NCI-H524 (cell line): ENCODE measurements at regions not wholly inside any gene's neighbourhood (a gene's known extent, or its start where the extent isn't known, plus 50 kb on each side); places are given as distances from the start of the nearest gene placed in this dataset.

ENCODE experiments used
- DNase-seq, 2 experiments: peaks; one replicate each; lab custom pipeline; 2025; lab: John Stamatoyannopoulos, UW

DNA sequence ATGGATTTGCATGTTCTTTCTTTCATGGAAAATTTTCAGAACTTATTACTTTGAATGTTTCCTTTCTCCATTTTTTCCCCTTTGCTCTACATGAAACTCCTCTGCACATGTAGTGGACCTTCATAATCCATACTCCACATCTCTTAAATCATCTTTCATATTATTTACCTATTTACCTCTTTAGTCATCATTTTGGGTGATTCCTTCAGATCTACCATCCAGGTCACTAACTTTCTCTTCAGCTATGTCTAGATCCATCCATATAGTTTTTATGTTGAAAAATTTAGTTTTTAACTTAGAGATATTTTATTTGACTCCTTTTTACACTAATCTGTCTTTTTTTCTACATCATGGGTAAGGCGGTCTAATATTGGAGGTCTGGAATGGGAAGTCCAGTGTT is 586.6 kb downstream of the NR2F1-AS1 start:
- no peak for DNase-seq

GRCh38 chr5:92992073-92992472 is 588.9 kb downstream of the NR2F1-AS1 start:
- DNase-seq: no peak

DNA sequence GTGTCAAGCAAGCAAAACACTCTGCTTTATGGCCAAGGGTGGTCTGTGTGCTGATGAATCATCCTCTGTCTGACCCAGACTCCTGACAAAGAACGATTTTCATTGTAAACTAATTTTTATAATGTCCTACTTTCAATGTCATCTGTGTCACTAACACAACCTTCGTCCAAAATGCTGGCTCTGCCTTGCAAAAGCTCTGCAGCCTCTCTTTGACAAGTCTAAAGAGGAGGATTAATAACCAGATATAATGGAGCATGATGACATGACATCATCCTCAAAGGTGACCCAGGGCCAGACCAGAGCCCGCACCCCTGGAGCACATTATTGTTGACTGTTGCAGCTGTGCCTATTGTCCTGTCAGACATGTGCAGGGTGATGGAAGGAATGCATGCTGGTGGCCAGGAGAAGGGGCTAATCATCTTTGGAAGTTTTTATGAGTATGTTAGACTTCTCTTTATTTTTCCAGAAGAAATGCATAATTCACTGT is 589.4 kb downstream of the NR2F1-AS1 start:
- DNase-seq: no peak

DNA sequence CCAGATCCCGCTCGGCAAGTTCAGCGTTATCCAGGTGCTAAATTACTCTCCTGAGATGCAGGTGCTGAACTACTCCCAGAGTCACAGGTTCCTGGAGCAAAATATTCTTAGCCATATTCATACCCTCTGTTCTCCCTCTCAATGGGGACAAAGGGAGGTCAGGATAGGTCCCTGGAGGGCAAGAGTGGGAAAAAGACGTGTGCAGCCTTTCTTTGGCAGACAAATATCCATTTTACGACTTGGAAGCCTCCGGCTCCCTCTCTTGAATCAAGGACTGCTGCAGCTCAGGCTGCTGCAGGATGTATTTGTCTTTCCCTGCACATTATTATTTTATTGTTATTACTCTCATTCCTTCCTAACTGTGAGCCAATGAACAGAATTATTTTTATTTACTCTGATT is 590.2 kb downstream of the NR2F1-AS1 start:
- no peak for DNase-seq

- no peak for DNase-seq
Measured at GRCh38 chr5:92981001-92981400, 600.0 kb downstream of the NR2F1-AS1 start.

GRCh38 chr5:92980491-92980890 is 600.5 kb downstream of the NR2F1-AS1 start:
- DNase-seq: no peak

GRCh38 chr5:92979716-92980115 is 601.3 kb downstream of the NR2F1-AS1 start:
- no peak for DNase-seq

DNA sequence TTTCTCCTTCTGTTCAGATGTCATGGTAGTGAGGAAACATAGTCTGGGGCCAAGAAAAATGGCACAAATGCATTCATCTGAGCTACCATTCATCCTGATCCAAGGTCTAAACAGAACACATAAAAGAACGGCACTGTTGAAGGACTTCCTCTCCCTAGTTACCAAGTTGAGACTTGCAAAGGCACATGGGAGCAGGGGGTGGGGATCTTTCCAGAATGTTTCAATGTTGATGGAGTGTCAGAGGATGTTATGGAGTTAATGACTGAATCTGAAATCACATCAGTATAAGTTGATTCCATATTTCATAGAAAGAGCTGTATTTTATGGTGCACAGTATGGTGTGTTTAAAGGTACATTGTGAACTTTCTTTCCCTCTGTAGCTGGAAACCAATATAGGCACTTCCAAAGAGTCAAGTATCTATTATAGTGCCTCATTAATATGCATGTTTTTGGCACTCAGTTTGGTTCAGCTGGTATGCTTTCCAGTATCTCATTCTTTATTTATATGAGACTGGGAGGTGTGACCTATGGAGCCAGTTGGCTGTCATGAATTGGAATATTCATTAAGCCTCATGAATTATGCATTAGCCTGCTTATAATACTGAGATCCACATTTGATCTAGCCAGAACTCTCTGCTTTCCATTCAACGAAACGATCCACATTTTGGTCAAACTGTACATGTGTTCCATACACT is 603.0 kb downstream of the NR2F1-AS1 start:
- no peak for DNase-seq

DNA sequence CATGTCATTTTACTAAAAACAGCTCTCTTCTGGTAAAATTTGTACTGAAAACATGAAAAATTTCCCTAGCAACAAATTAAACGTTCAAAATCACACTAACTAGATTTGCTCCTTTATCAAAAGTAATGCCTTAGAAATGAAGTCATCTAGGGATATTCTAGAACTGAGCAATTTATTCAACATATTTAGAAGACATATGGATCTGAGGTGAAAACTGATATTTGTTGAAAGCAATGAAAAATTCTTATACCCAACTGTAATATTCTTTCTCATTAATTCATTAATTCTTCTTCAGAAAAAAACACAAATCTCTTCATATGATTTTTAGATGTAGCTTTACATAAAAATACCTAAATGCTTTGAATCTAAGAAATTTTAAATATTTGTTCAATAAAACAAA is 604.9 kb downstream of the NR2F1-AS1 start:
- no peak for DNase-seq

DNA sequence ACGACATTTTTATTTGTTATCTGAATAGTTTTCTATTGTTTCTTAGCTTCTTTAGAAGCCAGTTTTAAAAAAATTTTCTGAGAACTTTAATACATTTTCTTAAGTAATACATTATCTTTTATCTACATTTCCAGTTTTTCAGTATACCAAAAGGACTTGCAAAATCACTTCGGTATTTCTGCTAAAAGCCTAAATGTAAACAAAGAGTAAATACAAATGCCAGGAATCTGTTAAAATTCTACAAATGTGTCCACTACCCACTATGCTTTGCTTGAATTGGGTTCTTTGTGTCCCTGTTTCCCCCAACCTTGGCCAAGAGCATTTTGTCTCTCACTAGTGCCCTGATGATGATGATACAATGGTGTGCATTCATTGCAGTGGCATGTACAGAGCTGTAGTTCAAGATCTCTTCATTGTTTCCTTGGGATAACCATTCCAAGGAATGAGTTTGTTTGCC is 611.2 kb downstream of the NR2F1-AS1 start:
- no peak for DNase-seq

DNA sequence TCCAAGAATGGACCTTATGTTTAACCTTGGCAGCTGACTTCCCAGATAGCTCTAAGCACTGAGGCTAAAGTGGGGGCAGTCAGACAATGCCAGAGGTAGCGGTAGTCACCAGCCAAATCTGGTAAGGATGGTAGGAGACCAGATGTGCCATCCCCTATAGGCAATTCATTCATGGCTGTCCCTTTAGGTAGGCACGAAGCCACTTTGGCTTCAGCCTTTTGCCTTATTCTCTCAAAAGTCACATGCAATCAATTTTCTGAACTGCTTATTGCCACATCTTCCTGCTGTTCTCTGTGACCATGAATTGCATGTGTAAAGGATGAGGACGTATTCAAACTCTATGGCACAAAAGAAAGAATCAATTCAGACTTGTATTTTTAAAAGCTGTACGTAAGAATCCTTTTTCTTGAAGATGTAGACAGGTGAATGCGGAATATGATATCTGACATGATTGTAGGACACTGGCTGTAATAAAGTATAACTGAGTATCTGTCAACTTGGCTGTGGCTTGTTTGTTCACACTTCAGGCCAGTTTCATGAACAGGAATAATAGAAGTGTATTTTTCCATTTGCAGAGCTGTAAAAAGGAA is 611.7 kb downstream of the NR2F1-AS1 start:
- no peak for DNase-seq

DNA sequence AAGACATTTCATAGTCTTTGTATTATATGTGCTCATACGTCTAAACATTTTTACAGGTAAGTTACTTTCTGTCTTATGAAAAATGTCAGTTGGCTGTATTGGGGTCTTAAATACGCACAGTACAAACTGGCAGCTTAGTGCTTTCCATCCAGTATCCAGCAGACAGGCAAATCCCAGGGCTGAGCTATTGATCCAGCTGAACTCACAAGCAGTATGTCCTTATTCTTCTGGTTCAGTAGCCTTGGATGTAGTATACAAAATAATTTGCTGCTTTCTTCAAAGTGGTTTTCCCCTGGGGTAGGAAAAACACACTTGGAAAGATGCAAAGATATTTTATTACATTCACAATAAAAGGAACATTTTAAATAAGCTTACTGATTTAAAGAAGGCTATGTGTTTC is 617.2 kb downstream of the NR2F1-AS1 start:
- DNase-seq: no peak

GRCh38 chr5:92962752-92963151 is 618.3 kb downstream of the NR2F1-AS1 start:
- peak; percentile 15 to 22 for DNase-seq

- DNase-seq: no peak
Measured at GRCh38 chr5:92956886-92957285, 624.1 kb downstream of the NR2F1-AS1 start.

- DNase-seq: no peak
Measured at GRCh38 chr5:92952243-92952642, 628.8 kb downstream of the NR2F1-AS1 start.

DNA sequence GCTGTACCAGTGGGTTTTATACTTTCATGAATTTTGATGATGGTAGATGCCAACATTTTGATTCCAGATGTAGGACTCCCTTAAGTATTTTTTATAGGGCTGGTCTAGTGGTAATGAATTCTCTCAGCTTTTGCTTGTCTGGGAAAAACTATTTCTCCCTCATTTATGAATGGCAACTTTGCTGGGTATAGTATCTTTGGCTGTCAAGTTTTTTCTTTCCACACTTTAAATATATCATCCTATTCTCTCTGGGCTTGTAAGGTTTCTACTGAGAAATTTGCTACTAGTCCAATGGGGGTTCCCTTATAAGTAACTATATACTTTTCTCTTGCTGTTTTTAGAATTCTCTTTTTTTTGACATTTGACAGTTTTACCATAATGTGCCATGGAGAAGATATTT is 629.3 kb downstream of the NR2F1-AS1 start:
- DNase-seq: no peak

GRCh38 chr5:92946546-92946945 is 634.5 kb downstream of the NR2F1-AS1 start:
- no peak for DNase-seq

DNA sequence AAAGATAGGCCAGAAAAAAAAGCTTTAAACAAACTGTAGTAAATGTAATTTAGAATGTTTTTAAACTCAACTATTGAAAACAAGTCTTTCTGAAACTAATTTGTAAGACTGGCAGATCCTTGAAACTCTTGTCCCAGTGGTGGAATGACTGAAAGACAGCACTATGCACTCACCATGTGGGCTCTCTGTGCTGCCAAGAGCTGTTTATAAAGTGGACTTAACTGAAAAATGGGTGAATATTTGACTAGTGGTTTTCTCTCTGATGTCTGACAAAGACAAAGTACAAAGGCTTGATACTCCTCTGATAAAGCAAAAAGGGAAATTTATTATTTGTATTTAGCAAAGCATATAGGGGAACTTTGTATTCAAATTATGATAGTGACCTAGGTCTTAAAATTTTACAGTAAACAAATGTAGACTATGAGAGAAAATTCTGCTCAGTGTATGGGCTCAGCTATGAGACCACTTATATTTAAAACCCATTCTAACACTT is 635.4 kb downstream of the NR2F1-AS1 start:
- no peak for DNase-seq

DNA sequence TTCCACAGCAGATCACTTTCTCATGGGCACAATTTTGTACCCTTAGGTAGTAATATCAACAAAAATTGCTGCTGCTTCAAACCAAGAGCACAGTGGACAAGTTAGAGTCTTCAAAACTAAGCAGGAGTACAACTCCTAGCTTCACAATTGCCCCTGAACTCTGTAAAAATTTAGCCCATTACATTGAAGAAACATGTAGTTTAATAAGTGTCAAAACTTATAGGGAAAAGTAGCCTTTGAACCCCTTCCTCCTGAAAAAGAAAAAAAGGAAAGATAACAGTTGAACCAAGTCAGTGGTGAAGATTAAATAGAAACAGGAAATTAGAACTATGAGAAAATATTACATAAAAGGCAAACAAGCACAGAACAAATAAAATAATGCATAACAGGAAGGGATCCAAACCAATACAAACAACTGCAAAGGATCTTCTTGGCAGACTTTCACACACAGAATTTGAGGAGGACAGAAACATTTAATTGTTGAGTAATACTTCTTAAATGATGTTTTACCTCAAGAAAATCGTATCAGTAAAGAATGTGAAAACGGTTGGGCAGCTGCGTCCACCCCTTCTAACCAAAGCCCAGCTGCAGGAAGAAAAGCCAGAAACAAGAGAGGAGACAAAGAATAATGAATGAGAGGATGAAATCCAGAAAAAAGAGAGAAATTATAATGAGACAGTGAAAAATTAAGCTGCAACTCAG is 636.0 kb downstream of the NR2F1-AS1 start:
- DNase-seq: no peak

DNA sequence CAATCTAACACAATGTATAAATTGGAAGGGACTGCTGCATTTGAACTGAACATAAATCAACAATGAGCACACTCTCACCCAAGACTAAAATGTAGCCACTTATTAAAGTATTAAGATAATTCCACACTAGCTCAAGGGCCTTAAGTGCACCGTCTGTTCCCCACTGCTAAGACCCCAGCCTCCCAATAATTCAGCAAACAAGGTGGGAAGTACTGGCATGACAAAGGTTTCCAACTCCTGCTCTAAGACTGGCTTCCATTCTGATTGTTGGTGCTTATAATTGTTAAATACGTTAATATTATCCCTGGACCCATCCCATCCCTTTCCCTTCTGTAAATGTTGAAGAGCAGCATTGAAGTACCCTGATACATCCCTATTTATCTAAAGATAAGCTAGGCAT is 636.7 kb downstream of the NR2F1-AS1 start:
- peak; percentile 58 to 87 for DNase-seq

GRCh38 chr5:92942762-92943161 is 638.3 kb downstream of the NR2F1-AS1 start:
- DNase-seq: no peak

GRCh38 chr5:92941806-92942205 is 639.2 kb downstream of the NR2F1-AS1 start:
- no peak for DNase-seq

GRCh38 chr5:92939428-92939827 is 641.6 kb downstream of the NR2F1-AS1 start:
- DNase-seq: peak; percentile 96 to 98
